ENCODE measurements at regions not wholly inside any gene's neighbourhood (a gene's known extent, or its start where the extent isn't known, plus 50 kb on each side); places are given as distances from the start of the nearest gene placed in this dataset.

- Histone ChIP-seq H3K27ac (ENCODE audit: low read length) (no peak overlapping the region), H3K4me1 (ENCODE audit: insufficient read depth, low read length) (no peaks in the 10 kb centered on the region)
Observed at GRCh38 chr7:84455788-84456187, 261.2 kb upstream of the SEMA3A start.

GRCh38 chr7:84454174-84454959 is 259.8 kb upstream of the SEMA3A start:
- no peaks in the 10 kb centered on the region for H3K27me3 ChIP-seq (ENCODE audit: insufficient read depth, low read length)
- H3K9me3 ChIP-seq (ENCODE audit: insufficient read depth, low read depth, low read length), result no peaks in the 10 kb centered on the region
- no peaks in the 10 kb centered on the region for H3K4me1 ChIP-seq (ENCODE audit: insufficient read depth, low read length)
- H3K4me3 ChIP-seq (ENCODE audit: low read length), result no peak overlapping the region
- H3K27ac ChIP-seq (ENCODE audit: low read length), result no peak overlapping the region
- no peaks in the 10 kb centered on the region for H3K36me3 ChIP-seq (ENCODE audit: insufficient read depth, low read depth, low read length)
- H3K9ac ChIP-seq (ENCODE audit: low read depth, low read length), result no peak overlapping the region

More at GRCh38 chr7:84455788-84456187, 261.2 kb upstream of the SEMA3A start:
- Histone ChIP-seq H3K9ac (ENCODE audit: low read depth, low read length) (no peak overlapping the region), H3K36me3 (ENCODE audit: insufficient read depth, low read depth, low read length) (no peaks in the 10 kb centered on the region), H3K4me3 (ENCODE audit: low read length) (no peak overlapping the region), H3K9me3 (ENCODE audit: insufficient read depth, low read depth, low read length) (no peaks in the 10 kb centered on the region), H3K27me3 (ENCODE audit: insufficient read depth, low read length) (no peaks in the 10 kb centered on the region)

GRCh38 chr7:84452618-84453017 is 258.0 kb upstream of the SEMA3A start:
- Histone ChIP-seq H3K4me1 (ENCODE audit: insufficient read depth, low read length) (no peaks in the 10 kb centered on the region), H3K27me3 (ENCODE audit: insufficient read depth, low read length) (no peaks in the 10 kb centered on the region), H3K36me3 (ENCODE audit: insufficient read depth, low read depth, low read length) (no peaks in the 10 kb centered on the region), H3K9ac (ENCODE audit: low read depth, low read length) (no peak overlapping the region), H3K9me3 (ENCODE audit: insufficient read depth, low read depth, low read length) (no peaks in the 10 kb centered on the region), H3K4me3 (ENCODE audit: low read length) (no peak overlapping the region), H3K27ac (ENCODE audit: low read length) (no peak overlapping the region)

GRCh38 chr7:84450772-84451171 is 256.2 kb upstream of the SEMA3A start:
- H3K4me1 ChIP-seq (ENCODE audit: insufficient read depth, low read length), result no peaks in the 10 kb centered on the region
- H3K4me3 ChIP-seq (ENCODE audit: low read length), result no peak overlapping the region
- H3K9me3 ChIP-seq (ENCODE audit: insufficient read depth, low read depth, low read length), result no peaks in the 10 kb centered on the region
- no peaks in the 10 kb centered on the region for H3K27me3 ChIP-seq (ENCODE audit: insufficient read depth, low read length)
- H3K36me3 ChIP-seq (ENCODE audit: insufficient read depth, low read depth, low read length), result no peaks in the 10 kb centered on the region
- H3K9ac ChIP-seq (ENCODE audit: low read depth, low read length), result no peak overlapping the region
- no peak overlapping the region for H3K27ac ChIP-seq (ENCODE audit: low read length)

DNA sequence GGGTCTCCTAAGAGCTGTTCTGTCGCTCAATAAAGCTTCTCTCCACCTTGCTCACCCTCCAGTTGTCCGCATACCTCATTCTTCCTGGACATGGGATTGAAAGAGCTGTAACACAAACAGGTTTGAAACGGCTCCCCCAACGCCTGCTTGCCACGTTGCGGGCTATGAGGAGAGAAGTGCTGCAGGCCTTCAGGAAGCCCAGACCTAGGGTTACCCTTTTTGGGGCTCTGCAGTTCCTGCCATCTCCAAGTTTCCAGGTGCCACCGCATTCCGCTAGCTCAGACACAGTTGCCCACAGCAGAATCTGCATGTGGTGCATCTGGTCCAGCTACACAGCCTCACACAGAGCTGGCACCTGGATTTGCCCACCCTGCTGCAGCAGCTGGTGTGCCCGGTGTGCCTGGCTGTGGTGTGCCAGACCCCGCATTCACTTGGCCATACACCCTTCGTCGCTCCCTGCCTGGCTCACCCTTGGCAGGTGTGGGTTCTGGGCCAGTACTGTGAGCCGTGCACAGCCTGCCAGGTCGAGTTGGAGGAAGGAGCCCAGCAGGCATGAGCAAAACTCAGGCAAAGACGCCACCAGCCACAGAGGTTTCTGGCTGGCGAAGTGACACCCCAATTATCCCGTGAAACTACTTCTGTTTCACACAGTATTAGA is 253.2 kb upstream of the SEMA3A start:
- Histone ChIP-seq H3K9ac (ENCODE audit: low read depth, low read length) (no peak overlapping the region), H3K27me3 (ENCODE audit: insufficient read depth, low read length) (no peaks in the 10 kb centered on the region), H3K27ac (ENCODE audit: low read length) (no peak overlapping the region), H3K4me1 (ENCODE audit: insufficient read depth, low read length) (no peaks in the 10 kb centered on the region), H3K4me3 (ENCODE audit: low read length) (no peak overlapping the region), H3K36me3 (ENCODE audit: insufficient read depth, low read depth, low read length) (no peaks in the 10 kb centered on the region), H3K9me3 (ENCODE audit: insufficient read depth, low read depth, low read length) (no peaks in the 10 kb centered on the region)

GRCh38 chr7:84446991-84447480 is 252.4 kb upstream of the SEMA3A start:
- no peak overlapping the region for H3K27ac ChIP-seq (ENCODE audit: low read length)
- no peaks in the 10 kb centered on the region for H3K36me3 ChIP-seq (ENCODE audit: insufficient read depth, low read depth, low read length)
- H3K4me1 ChIP-seq (ENCODE audit: insufficient read depth, low read length), result no peaks in the 10 kb centered on the region
- H3K27me3 ChIP-seq (ENCODE audit: insufficient read depth, low read length), result no peaks in the 10 kb centered on the region
- H3K9me3 ChIP-seq (ENCODE audit: insufficient read depth, low read depth, low read length), result no peaks in the 10 kb centered on the region
- no peak overlapping the region for H3K9ac ChIP-seq (ENCODE audit: low read depth, low read length)
- no peak overlapping the region for H3K4me3 ChIP-seq (ENCODE audit: low read length)

DNA sequence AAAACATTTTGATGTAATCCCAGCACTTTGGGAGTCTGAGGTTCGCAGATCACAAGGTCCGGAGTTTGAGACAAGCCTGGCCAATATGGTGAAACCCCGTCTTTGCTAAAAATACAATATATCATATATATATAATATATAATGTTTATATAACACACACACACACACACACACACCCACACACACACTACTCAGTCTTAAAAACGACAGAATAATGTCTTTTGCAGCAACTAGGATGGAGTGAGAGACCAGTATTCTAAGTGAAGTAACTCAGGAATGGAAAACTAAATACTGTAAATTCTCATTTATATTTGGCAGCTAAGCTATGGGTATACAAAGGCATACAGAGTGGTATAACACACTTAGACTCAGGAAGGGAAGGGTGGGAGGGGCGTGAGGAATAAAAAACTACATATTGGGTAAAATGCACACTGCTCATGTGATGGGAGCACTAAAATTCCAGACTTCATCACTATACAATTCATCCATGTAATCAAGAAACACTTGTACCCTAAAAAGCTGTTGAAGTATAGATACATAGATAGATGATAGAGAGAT is 231.2 kb upstream of the SEMA3A start:
- H3K36me3 ChIP-seq (ENCODE audit: insufficient read depth, low read depth, low read length), result no peaks in the 10 kb centered on the region
- H3K9ac ChIP-seq (ENCODE audit: low read depth, low read length), result no peak overlapping the region
- H3K4me3 ChIP-seq (ENCODE audit: low read length), result no peak overlapping the region
- no peaks in the 10 kb centered on the region; the same call in 1 of the 2 replicates for H3K9me3 ChIP-seq (ENCODE audit: insufficient read depth, low read depth, low read length)
- H3K4me1 ChIP-seq (ENCODE audit: insufficient read depth, low read length), result no peaks in the 10 kb centered on the region
- no peaks in the 10 kb centered on the region for H3K27me3 ChIP-seq (ENCODE audit: insufficient read depth, low read length)
- no peak overlapping the region for H3K27ac ChIP-seq (ENCODE audit: low read length)

DNA sequence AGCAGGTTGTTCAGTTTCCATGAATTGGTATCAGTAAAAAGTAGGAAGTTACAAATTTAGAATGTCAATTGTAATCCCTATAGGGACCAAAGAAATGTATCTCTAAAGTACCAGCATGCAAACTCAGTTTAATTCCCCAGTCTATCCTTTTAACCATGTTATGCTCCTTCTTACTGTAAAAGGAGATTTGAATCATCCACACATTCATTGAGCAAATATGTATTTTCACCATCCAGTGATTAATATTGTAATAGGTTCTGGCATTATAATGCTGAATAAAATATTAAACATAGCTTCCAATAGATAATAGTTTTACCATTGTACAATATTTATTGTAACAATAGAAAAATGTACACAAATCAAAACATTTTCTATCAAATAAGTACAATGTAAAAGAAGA is 228.2 kb upstream of the SEMA3A start:
- Histone ChIP-seq H3K27me3 (ENCODE audit: insufficient read depth, low read length) (no peaks in the 10 kb centered on the region), H3K9me3 (ENCODE audit: insufficient read depth, low read depth, low read length) (no peaks in the 10 kb centered on the region; the same call in 1 of the 2 replicates), H3K9ac (ENCODE audit: low read depth, low read length) (no peak overlapping the region), H3K4me1 (ENCODE audit: insufficient read depth, low read length) (no peaks in the 10 kb centered on the region), H3K27ac (ENCODE audit: low read length) (no peak overlapping the region), H3K4me3 (ENCODE audit: low read length) (no peak overlapping the region), H3K36me3 (ENCODE audit: insufficient read depth, low read depth, low read length) (no peaks in the 10 kb centered on the region)

- Histone ChIP-seq H3K27ac (ENCODE audit: low read length) (no peak overlapping the region), H3K4me1 (ENCODE audit: insufficient read depth, low read length) (no peaks in the 10 kb centered on the region)
Observed at GRCh38 chr7:84412161-84412969, 217.8 kb upstream of the SEMA3A start.

GRCh38 chr7:84399661-84400060 is 205.1 kb upstream of the SEMA3A start:
- Histone ChIP-seq H3K36me3 (ENCODE audit: insufficient read depth, low read depth, low read length) (no peaks in the 10 kb centered on the region), H3K4me1 (ENCODE audit: insufficient read depth, low read length) (no peaks in the 10 kb centered on the region), H3K27me3 (ENCODE audit: insufficient read depth, low read length) (no peaks in the 10 kb centered on the region), H3K9me3 (ENCODE audit: insufficient read depth, low read depth, low read length) (peaks cover 26% of the 10 kb centered on the region; the same call in 1 of the 2 replicates), H3K4me3 (ENCODE audit: low read length) (no peak overlapping the region), H3K27ac (ENCODE audit: low read length) (no peak overlapping the region), H3K9ac (ENCODE audit: low read depth, low read length) (no peak overlapping the region)

More at GRCh38 chr7:84412161-84412969, 217.8 kb upstream of the SEMA3A start:
- Histone ChIP-seq H3K27me3 (ENCODE audit: insufficient read depth, low read length) (no peaks in the 10 kb centered on the region), H3K9me3 (ENCODE audit: insufficient read depth, low read depth, low read length) (peaks cover 3% of the 10 kb centered on the region; the same call in 1 of the 2 replicates), H3K36me3 (ENCODE audit: insufficient read depth, low read depth, low read length) (no peaks in the 10 kb centered on the region), H3K4me3 (ENCODE audit: low read length) (no peak overlapping the region), H3K9ac (ENCODE audit: low read depth, low read length) (no peak overlapping the region)

DNA sequence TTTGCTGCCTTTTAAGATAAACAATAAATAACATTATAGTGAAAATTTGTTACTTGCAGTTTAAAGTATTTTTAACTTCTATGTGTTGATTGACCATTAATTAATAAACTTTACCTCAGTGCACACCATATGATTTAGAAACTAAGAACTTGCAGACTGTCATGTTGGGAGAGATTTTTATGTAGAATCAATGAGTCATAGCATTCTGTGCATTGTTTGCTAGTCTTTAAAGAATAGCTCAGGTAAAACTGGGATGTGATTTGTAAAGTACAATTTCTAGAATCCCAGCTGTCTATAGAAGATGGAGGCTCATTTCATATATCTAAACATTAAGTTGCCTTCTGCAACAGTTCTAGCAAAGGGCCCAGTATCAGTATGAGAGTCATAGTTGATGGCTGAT is 199.6 kb upstream of the SEMA3A start:
- Histone ChIP-seq H3K36me3 (ENCODE audit: insufficient read depth, low read depth, low read length) (no peaks in the 10 kb centered on the region), H3K9ac (ENCODE audit: low read depth, low read length) (no peak overlapping the region), H3K27ac (ENCODE audit: low read length) (no peak overlapping the region), H3K4me3 (ENCODE audit: low read length) (no peak overlapping the region), H3K9me3 (ENCODE audit: insufficient read depth, low read depth, low read length) (no peaks in the 10 kb centered on the region), H3K4me1 (ENCODE audit: insufficient read depth, low read length) (no peaks in the 10 kb centered on the region), H3K27me3 (ENCODE audit: insufficient read depth, low read length) (no peaks in the 10 kb centered on the region)

All from iPS-20b (cell line).